NCI-H128 (cell line): ENCODE measurements at regions not wholly inside any gene's neighbourhood (a gene's known extent, or its start where the extent isn't known, plus 50 kb on each side); places are given as distances from the start of the nearest gene placed in this dataset.
"Not testable (repeated sequence)": the region's sequence is repeated elsewhere in the genome, so short reads cannot be mapped to it uniquely, and the experiment has no call there.

Source experiments
- DNase-seq: peaks from one replicate; lab custom pipeline; 2025; ENCODE audit not compliant: unreplicated experiment; lab: John Stamatoyannopoulos, UW

DNA sequence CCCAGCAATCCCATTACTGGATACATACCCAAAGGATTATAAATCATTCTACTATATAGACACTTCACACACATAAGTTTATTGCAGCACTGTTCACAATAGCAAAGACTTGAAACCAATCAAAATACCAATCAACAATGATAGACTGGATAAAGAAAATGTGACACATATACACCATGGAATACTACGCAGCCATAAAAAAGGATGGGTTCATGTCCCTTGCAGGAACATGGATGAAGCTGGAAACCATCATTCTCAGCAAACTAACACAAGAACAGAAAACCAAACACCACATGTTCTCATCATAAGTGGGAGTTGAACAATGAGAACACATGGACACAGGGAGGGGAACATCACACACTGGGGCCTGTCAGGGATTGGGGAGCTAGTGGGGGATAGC is 475.4 kb upstream of the NFIA start:
- not testable (repeated sequence) for DNase-seq

DNA sequence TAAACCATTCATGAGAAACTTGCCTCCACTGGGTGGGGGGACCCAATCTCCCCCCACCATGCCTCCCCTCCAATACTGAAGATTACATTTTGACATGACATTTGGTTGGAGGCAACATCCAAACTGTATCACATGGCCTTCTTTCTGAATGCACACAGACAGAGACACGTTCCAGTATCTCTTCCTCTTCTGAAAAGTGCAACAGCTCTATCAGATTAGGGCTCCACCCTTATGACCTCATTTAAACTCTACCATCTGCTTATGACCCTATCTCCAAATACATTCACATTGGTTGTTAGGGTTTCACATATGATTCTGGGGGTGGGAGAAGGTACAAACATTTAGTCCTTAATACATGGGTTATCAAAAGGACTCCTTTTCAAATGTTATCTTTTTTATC is 481.8 kb upstream of the NFIA start:
- DNase-seq = no peak

DNA sequence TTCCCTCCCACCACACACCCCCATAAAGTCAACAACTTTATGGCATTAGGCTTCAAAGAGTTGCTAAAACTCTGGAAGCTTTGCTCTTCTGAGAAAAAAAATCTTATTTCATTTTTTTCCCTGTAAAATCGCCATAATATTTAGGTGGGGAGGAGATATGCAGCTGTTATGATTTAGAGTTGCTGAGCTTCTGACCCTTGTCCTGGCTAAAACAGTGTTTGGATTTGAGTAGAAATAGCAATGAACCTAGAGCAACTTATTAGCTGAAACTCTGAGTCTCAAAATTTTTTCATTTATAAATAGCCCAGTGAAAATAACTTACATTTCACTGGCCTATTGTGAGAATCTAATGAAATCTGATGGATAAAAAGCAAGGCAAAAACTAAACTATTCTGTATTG is 482.8 kb upstream of the NFIA start:
- no peak for DNase-seq

DNA sequence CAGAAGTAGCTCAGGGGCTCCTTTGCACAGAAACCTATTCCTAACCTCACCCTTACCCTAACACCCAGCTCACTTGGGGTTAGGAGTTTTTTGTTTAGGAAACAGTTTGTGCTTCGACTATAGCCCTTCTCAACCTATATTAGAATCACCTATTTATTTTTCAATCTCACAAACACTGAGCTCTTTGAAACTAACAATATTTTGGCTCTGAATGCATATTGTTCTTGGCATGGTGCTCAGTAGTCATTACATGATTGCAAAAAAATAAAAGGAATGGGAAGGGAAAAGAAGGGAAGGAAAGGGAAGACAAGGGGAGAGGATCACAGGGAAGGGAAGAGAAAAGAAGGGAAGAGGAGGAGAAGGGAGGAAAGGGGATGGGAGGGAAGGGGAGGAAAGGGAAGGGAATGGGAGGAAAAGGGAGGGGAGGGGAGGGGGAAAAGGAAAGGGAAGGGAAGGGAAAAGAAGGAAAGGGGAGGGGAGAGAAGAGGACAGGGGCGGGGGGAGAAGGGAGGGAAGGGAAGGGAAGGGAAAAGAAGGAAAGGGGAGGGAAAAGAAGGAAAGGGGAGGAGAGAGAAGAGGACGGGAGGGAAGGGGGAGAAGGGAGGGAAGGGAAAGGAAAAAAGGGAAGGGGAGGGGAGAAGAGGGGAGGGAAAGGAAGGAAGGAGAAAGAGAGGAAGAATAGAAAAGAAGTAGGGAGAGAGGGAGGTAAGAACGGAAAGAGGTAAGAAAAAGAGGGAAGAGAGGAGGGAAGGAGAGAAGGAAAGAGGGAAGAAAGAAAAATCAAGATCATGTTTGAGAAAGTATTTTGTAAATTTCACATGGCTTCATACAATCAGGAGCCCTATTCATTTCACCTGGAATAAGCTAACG is 484.1 kb upstream of the NFIA start:
- no peak for DNase-seq

DNA sequence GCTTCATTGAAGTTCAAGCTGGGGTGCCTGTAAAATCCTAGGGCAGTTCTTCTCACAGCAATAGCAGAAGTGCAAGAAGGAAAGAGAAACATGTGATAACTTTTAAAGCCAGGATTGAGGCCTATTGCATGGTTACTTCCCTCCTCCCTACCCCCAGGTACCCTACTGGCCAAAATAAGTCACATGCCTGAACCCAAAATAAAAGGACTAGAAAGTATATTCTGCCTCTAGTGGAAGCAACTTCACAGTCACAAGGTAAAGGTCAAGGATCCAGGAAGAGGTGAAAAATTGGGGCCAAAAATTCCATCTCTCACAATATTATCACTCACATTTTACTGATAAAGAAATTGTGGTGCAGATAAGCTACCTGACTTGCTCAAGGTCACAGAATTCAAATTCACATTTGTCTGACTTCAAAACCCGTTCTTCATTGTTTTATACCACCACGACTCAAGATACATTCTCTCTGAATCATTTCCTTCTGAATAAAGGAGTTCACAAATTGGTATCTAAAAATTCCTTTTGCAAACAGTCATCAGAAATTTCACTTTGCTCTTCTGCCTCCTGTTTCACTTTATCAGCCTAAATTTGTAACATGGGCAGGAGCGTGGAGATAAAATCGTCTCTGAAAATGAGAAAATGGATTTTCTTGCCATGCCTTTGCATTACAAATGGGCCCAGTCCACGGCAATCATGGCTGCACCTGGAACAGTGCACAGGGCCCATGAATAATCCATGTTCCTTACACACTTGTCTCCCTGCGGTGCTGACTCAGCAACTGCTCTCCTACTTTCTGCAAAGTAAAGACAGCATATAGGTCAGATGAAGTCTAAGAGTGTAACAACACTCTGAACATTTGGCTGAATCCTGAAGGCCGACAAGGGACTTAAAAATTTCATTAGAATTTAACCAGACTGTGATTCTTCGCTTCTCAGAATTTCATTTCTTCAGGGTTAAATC is 485.3 kb upstream of the NFIA start:
- no peak for DNase-seq

DNA sequence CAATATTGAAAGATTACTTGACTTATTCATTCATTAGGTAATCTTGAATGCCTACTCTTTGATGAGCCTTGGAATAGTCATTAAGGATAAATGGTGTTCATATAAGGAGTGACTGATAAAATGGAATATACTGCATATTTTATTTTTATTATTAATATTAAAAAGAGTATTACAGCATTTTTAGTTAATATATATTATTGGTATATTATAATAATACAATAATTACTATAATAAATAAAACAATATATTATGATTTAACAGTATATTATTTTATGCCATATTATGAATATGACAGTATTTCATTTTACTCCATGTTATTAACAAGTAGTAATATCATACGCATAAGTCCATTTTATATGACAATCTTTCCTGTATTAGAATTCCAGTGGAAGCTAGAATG is 490.8 kb upstream of the NFIA start:
- DNase-seq = no peak

DNA sequence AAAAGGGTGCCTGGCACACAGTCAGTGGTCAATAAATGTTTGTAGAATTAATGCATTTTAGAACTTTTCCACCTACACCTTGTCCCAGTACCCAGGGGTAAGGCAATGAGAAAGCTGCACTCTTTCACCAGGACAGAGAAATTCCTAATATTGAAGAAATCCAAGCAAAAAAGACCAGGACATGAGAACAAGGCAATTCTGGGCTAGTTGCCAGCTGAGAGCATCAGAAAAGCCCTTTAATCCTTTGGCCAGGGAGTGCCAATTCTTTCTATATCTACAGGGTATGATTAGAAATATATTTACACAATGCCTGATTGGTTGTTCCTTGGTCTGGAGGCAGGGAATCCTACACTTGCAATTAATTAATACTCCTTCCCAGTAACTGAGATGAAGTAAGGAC is 492.4 kb upstream of the NFIA start:
- DNase-seq = no peak

DNA sequence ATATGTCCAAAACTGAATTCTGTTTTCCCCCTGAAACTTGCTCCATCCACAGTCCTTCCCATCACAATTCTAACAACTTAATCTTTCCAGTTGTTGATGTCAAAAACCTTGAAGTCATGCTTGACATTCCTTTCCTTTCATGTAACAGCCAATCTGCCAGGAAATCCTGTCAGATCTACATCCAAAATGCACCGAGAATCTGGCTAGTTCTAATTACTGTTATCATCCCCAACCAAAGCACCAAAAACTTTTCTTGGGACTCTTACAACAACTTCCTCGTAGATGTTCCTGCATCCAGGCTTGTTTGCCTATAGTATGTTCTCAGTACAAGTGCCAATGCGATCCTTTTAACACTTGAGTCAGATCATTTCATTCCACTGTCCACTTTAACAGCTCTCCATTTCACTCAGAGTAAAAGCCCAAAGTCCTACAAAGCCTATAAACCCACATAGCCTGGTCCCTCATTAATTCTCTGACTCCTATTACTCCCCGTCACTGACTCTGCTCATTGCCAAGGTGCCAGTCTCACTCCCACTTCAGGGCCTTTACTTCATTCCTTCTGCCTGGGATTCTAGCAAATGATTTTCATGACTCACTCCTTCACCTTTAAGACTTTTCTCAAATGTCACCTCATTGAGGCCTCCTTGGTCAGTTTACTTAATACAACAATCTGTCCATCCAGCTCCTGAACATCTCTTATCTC is 493.2 kb upstream of the NFIA start:
- no peak for DNase-seq

DNA sequence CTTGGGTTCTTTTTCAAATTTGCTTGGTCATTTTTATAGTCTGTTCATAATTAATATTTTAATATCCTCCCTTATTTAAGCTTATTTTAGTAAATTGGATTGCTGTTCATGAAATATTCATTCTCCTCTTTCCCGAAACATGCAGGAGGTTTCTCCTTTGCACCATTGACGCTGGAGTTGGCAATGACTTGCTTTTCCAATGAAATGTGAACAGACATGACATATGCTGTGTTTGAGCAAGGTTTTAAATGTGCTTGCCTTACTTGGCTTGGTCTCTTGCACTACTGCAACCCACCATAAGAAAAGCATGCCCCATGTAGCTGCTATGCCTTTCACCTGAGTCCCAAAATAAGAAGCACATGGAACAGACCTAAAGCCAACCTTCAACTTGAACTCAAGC is 498.0 kb upstream of the NFIA start:
- no peak for DNase-seq

DNA sequence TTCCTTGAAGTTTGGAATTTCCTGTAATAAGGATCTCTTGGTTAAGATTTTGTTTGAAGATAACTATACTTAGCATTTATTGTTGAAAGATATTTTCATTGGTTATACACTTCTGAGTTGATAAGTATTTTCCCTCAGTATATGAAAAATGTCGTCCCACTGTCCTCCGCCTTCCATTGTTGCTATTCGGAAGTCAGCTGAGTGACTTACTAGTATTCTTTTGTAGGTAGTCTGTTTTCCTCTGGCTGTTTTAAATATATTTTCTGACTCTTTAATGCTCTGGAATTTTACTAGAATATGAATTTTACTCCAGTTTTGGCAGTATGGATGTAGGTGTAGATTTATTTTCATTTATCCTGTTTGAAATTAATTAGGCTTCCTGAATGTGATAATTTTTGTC is 498.7 kb upstream of the NFIA start:
- DNase-seq = no peak

DNA sequence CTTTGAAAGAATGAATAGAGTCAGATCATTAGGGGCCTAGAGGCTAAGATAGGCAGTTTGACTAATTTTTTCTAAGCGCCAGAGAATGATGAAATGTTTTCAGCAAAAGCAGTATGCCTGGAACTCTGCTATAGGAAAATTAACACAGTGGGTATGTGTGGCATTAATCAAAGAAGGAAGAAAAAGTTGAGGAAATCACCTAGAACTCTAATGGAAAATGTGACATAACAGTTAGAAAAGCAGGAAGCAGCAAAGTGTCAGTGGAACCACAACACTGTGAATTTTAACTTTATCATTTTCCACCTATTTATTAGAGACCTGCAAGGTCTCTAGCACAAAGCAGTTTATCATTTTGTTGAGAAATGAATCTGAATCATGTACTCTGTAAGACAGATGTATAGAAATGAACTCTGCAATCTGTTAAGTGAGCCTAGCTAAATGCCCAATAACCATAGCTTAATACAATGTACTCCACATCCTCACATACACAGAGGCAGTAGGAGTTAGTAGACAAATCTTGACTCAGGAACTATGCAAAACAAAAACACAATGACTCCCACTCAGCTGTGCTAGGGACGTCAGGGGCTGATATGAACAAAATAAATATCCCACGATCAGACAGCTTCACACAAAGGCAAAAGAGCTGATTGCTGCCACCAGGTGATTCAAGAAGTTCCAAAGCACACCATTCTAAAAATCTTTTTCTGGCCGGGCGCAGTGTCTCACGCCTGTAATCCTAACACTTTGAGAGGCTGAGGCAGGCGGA is 500.7 kb upstream of the NFIA start:
- no peak for DNase-seq

DNA sequence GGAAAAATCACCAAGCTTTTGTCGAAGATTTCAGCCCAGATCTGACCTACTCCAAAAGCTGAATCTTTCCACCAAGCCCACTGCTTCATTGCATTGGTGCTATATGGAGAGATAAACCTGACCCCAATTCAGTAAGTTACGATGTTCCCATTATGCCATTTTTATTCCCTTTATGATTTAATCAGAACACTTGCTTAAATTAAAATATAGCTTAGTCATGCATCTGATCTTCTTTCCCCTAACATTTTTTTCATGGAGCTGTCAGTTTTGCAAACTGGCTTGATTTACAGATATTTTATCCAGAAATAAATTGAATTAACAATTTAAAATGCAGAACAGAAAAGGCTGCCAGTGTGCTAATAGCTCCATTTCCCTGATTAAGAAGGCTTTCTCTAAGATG is 503.5 kb upstream of the C1orf87 start:
- no peak for DNase-seq

DNA sequence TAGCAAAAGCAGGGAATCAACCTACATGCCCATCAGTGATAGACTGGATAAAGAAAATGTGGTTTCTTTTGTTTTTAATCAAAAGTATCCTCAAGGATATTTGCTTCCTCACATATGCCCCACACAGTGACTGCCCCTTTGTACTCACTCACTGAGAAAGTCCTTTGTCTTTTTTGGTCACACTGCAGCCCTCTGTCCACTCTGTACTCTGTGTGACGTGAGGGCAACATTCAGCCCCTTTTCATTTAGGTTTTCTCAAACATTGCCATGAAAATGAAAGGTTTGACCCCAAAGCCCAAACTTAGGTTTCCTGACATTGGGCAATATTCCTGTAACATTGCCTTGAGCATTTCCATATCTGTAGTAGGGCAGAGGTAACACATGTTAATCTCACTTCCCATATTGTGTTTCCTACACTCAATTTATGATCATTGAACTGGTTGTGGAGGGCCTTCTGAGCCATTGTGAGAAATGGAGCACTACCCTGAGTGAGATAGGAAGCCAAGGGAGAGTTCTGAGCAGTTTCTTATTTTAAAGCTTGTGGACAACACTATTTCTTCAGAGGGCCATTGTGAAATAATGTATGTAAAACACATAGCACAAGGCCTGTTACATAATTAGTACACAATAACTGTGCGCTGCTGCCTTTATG is 501.9 kb upstream of the C1orf87 start:
- no peak for DNase-seq

DNA sequence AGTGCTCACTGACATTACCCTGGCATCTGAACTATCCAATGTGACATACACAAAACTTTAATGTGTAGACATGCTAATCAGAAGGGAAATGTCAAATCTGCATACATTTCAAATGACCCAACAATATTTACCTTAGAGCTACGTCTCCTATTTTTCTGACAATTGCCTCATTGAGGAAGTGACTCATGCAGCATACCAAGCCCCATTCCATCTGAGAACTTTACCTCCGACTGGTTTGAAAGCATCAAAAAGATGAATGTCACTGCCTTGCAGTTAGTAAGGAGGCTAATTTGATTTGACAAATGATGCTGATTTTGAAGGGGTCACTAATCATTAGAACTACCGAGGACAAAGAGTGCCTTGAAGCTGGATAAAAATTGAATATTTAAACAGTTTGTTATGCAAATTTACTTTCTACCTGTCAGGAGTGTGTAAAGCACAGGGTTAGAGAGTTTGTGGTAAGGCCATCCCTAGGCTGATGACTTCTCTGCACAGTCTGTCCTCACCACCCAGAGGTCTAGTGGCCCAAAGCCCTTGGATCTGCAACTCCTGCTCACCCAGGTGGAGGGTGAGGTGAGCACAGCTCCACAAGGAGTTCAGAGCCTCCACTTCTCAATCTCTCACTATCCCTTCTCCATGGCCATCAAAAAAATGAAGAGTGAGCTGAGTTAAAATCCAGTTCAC is 500.3 kb upstream of the C1orf87 start:
- DNase-seq = no peak

DNA sequence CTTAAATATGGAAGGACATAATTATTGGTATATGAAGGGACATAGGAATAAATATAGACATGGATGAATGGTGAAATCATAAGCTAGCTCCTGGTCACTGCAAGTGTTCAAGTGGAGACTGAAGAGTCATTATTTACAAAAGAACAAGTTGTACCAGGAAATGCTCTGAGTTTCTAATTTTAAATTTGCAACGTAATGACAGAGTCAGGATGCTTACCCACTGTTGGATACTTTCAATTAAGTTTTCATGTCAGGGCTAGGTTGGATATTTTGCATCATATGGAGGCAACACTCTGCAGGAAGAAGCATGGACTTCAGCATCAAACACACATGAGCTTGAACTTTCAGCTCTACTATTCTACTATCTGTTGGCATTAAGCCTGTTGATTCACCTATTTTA is 499.6 kb upstream of the C1orf87 start:
- no peak for DNase-seq

DNA sequence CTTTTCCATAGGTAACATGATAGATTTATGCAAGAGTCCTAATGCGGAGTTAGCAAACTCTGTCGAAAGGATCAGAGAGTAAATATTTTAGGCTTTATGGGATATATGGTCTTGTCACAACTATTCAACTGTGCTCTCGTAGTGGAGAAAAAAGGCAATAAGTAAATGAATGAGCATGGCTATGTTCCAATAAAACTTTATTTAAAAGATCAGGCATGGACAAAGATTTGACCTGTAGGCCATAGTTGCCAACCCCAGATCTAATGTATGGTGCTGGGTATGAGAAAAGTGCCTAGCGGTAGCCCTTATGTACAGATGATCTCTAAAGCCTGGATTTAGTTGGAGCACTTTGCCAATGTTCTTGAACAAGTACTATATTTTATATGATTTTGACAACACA is 498.8 kb upstream of the C1orf87 start:
- no peak for DNase-seq

DNA sequence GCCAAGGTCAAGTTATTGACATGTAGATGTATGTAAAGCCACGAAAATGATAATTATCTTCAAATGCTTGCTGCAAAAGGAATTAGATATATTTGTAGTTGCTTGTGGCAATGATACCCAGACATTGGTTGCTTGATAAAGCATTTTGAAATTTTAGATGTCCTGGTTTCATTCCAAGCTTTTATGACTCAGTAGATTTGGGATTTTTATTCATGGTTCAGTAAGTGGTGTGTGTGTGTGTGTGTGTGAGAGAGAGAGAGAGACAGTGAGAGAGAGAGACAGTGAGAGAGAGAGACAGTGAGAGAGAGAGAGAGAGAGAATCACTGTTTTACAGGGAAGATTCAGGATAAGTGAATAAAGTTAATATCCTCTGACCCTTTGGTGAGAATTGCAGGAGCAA is 498.2 kb upstream of the C1orf87 start:
- no peak for DNase-seq

DNA sequence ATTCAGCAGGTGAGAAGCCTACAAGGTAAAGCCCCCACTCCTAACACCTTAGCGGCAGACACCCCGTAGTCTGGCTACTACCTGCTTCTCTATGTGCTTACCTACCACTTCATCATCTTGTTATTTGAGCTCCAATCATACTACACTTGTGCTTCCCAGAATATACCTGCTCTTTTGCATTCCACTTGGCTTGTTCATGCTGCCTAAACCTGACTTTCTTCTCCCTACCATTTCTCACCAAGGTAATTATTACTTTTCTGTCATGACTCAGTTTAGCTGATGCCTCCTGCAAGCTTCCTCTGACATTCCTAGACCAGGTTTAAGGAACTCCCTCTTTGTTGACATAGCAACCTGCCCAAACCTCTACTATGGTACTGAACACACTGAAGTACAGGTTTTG is 495.6 kb upstream of the C1orf87 start:
- DNase-seq = no peak

DNA sequence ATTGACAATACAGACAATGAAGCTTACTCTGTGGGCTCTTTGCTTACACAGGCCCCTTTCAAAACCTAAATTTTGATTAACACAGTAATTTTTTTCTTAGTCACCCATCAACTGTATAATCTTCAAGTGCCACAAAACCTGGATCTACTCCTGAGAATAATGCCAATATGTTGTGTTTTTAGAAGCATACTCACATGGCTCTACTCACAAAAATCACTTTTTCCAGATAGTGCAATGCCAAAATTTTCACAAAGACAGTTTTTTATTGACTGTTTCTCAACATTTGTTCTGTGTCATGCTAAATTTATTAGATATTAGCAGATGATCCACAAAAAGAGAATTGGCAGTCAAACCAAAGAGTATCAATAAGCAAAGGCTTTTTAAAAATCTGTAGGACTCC is 493.7 kb upstream of the C1orf87 start:
- DNase-seq = no peak
